Liver (tissue), 7 donors: ENCODE measurements at regions not wholly inside any gene's neighbourhood (a gene's known extent, or its start where the extent isn't known, plus 50 kb on each side); places are given as distances from the start of the nearest gene placed in this dataset.

Experiments used
- DNase-seq: peaks from one replicate; pipeline ENCODE4 v3.0.0-alpha.2; 2017; ENCODE audit warnings: low spot score
- H3K27ac ChIP-seq, 2 donors: one replicate each; pipeline ENCODE4 v1.7.0; 2013; ENCODE audit warnings: inconsistent platforms in 2 of 2, low read length in 2 of 2, control low read depth in 1 of 2, low read depth in 1 of 2, mild to moderate bottlenecking in 1 of 2
- H3K27me3 ChIP-seq, 4 donors: one replicate each; pipeline versions ENCODE4 v1.6.1 to v1.7.0; 2013; ENCODE audit warnings: low read length in 3 of 4, inconsistent platforms in 1 of 4, mild to moderate bottlenecking in 1 of 4, moderate library complexity in 1 of 4; ENCODE audit not compliant: control insufficient read depth in 4 of 4, insufficient read depth in 4 of 4
- H3K36me3 ChIP-seq, 4 donors: one replicate each; pipeline versions ENCODE4 v1.6.1 to v1.7.0; 2013; ENCODE audit warnings: low read length in 3 of 4, mild to moderate bottlenecking in 3 of 4, low read depth in 1 of 4, moderate library complexity in 1 of 4; ENCODE audit not compliant: control insufficient read depth in 4 of 4, insufficient read depth in 3 of 4
- H3K4me1 ChIP-seq, 4 donors: one replicate each; pipeline versions ENCODE4 v1.6.1 to v1.7.0; 2013; ENCODE audit warnings: low read length in 3 of 4, mild to moderate bottlenecking in 3 of 4, moderate library complexity in 1 of 4; ENCODE audit not compliant: control insufficient read depth in 4 of 4, insufficient read depth in 4 of 4
- H3K4me3 ChIP-seq, 3 donors: one replicate each; pipeline versions ENCODE4 v1.6.1 to v1.7.0; 2013; ENCODE audit warnings: low read length in 3 of 3, control low read depth in 1 of 3, low read depth in 1 of 3, mild to moderate bottlenecking in 1 of 3
- H3K9ac ChIP-seq, 2 donors: one replicate each; pipeline ENCODE4 v1.7.0; 2013; ENCODE audit warnings: low read length in 2 of 2, mild to moderate bottlenecking in 2 of 2, moderate library complexity in 2 of 2, control low read depth in 1 of 2, low read depth in 1 of 2
- H3K9me3 ChIP-seq, 4 donors: one replicate each; pipeline versions ENCODE4 v1.6.1 to v1.7.0; 2013; ENCODE audit warnings: low read length in 3 of 4; ENCODE audit not compliant: control insufficient read depth in 4 of 4
- FOXA1 ChIP-seq: IDR thresholded peaks from 2 replicates; pipeline ENCODE4 v1.6.1; 2016; ENCODE audit warnings: antibody characterized with exemption
- GABPA ChIP-seq, 2 donors: IDR thresholded peaks in 1 of 2; conservative IDR thresholded peaks in 1 of 2; 2 replicates each; pipeline ENCODE4 v1.6.1; 2016; ENCODE audit warnings: antibody characterized with exemption in 2 of 2, mild to moderate bottlenecking in 1 of 2, moderate library complexity in 1 of 2
- HNF4A ChIP-seq, 2 donors: conservative IDR thresholded peaks; 2 replicates each; pipeline ENCODE4 v1.6.1; 2016; ENCODE audit warnings: antibody characterized with exemption in 2 of 2, mild to moderate bottlenecking in 2 of 2
- HNF4G ChIP-seq: IDR thresholded peaks from 2 replicates; pipeline ENCODE4 v1.6.1; 2016; ENCODE audit warnings: antibody characterized with exemption
- MAX ChIP-seq: IDR thresholded peaks from 2 replicates; pipeline ENCODE4 v1.6.1; 2016; ENCODE audit warnings: antibody characterized with exemption
- RAD21 ChIP-seq, 2 donors: IDR thresholded peaks; 2 replicates each; pipeline ENCODE4 v1.6.1; 2016; ENCODE audit warnings: antibody characterized with exemption in 2 of 2, mild to moderate bottlenecking in 2 of 2
- RXRA ChIP-seq, 2 donors: IDR thresholded peaks; 2 replicates each; pipeline ENCODE4 v1.6.1; 2017 to 2018; ENCODE audit warnings: antibody characterized with exemption in 2 of 2, mild to moderate bottlenecking in 1 of 2
- TAF1 ChIP-seq: conservative IDR thresholded peaks from 2 replicates; pipeline ENCODE4 v1.6.1; 2016; ENCODE audit warnings: antibody characterized with exemption, mild to moderate bottlenecking
- WGBS: extraction: QIAGEN DNeasy Blood & Tissue Kit; methylation state at CpG from one replicate; pipeline ENCODE4 v1.1.7; 2013; 5-methylcytosine and 5-hydroxymethylcytosine counted together
- TF ChIP-seq, protein P1 (sequence below): IDR thresholded peaks from 2 replicates; pipeline ENCODE4 v1.6.1; 2016; ENCODE audit warnings: antibody characterized with exemption
- TF ChIP-seq, protein P2 (sequence below): IDR thresholded peaks from 2 replicates; pipeline ENCODE4 v1.6.1; 2016; ENCODE audit warnings: antibody characterized with exemption
- TF ChIP-seq, protein P3 (sequence below): IDR thresholded peaks from 2 replicates; pipeline ENCODE4 v1.6.1; 2016; ENCODE audit warnings: antibody characterized with exemption, mild to moderate bottlenecking
- donor health status: healthy.
- donor health status: healthy.
- donor health status: healthy.
- donor health status: healthy.

- no peak for DNase-seq
- H3K4me3 ChIP-seq: no peak overlapping the region
- H3K27ac ChIP-seq: no peak overlapping the region
- H3K9ac ChIP-seq: no peak overlapping the region
- 73% methylated on average over 20 of the region's 20 CpGs for WGBS
- TF ChIP-seq GABPA (IDR thresholded peaks at IDR 0.05 in 1 of 2, conservative IDR thresholded peaks at IDR 0.05 in 1 of 2) (no peak), HNF4G (no peak), HNF4A (conservative IDR thresholded peaks at IDR 0.05) (no peak), FOXA1 (no peak), RXRA (IDR thresholded peaks at IDR 0.05) (no peak), MAX (no peak), RAD21 (IDR thresholded peaks at IDR 0.05) (no peak), TAF1 (no peak)
- H3K9me3 ChIP-seq: no peaks in the 10 kb centered on the region
- no peaks in the 10 kb centered on the region for H3K36me3 ChIP-seq
- H3K27me3 ChIP-seq: peaks cover 0 to 4% (median 2%) of the 10 kb centered on the region in 4 donors
- no peaks in the 10 kb centered on the region for H3K4me1 ChIP-seq
Measured at GRCh38 chr22:49090061-49090852, 737.4 kb downstream of the BRD1 start.

DNA sequence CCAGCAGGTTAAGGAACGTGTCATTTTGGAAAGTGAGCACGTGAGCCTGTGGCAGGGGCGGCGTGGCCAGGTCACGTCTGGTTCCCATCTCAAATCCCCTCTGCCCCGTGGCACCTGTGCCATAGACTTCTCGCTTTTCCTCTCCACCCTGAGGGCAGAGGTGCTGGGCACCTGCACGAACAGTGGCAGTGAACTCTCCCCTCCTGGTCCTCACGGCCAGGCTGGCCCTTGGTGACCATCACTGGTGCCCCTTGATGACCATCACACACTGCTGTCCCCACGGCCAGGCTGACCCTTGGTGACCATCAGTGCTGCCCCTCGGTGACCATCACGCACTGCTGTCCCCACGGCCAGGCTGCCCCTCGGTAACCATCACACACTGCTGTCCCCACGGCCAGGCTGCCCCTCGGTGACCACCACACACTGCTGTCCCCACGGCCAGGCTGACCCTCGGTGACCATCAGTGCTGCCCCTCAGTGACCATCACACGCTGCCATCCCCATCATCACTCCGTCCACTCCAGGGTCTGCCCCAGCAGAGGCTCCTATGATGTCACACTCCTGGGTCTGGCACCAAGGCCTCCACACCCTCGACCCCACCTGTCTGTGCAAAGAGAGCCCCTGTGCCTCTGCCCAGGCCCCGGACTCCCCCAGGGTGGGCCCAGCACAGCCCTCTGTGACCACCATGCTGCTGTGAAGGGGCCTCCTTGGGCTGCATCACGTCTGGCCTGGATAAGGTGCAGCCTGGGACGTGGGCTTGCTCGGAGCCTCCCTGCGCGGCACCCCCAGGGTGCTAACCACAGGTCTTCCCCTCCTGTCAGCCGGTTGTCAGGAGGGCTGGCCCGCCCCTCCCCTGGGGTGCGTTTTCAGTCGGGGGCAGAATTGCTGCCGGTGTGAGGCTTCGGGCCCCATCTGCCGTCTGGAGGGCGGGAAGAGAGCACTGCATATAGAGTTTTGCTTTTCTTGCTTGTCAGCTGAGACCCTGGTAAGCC lies 738.6 kb downstream of the BRD1 start:
- Histone ChIP-seq H3K9ac (no peak overlapping the region), H3K36me3 (no peaks in the 10 kb centered on the region), H3K4me3 (no peak overlapping the region), H3K4me1 (no peaks in the 10 kb centered on the region), H3K27ac (no peak overlapping the region), H3K27me3 (peaks cover 0 to 4% (median 2%) of the 10 kb centered on the region in 4 donors), H3K9me3 (no peaks in the 10 kb centered on the region)
- TF ChIP-seq HNF4A (conservative IDR thresholded peaks at IDR 0.05) (no peak), RXRA (IDR thresholded peaks at IDR 0.05) (no peak)
- TF ChIP-seq, protein P1, sequence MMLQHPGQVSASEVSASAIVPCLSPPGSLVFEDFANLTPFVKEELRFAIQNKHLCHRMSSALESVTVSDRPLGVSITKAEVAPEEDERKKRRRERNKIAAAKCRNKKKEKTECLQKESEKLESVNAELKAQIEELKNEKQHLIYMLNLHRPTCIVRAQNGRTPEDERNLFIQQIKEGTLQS: no peak
- TF ChIP-seq, protein P2, sequence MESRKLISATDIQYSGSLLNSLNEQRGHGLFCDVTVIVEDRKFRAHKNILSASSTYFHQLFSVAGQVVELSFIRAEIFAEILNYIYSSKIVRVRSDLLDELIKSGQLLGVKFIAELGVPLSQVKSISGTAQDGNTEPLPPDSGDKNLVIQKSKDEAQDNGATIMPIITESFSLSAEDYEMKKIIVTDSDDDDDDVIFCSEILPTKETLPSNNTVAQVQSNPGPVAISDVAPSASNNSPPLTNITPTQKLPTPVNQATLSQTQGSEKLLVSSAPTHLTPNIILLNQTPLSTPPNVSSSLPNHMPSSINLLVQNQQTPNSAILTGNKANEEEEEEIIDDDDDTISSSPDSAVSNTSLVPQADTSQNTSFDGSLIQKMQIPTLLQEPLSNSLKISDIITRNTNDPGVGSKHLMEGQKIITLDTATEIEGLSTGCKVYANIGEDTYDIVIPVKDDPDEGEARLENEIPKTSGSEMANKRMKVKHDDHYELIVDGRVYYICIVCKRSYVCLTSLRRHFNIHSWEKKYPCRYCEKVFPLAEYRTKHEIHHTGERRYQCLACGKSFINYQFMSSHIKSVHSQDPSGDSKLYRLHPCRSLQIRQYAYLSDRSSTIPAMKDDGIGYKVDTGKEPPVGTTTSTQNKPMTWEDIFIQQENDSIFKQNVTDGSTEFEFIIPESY: no peak
- TF ChIP-seq, protein P3, sequence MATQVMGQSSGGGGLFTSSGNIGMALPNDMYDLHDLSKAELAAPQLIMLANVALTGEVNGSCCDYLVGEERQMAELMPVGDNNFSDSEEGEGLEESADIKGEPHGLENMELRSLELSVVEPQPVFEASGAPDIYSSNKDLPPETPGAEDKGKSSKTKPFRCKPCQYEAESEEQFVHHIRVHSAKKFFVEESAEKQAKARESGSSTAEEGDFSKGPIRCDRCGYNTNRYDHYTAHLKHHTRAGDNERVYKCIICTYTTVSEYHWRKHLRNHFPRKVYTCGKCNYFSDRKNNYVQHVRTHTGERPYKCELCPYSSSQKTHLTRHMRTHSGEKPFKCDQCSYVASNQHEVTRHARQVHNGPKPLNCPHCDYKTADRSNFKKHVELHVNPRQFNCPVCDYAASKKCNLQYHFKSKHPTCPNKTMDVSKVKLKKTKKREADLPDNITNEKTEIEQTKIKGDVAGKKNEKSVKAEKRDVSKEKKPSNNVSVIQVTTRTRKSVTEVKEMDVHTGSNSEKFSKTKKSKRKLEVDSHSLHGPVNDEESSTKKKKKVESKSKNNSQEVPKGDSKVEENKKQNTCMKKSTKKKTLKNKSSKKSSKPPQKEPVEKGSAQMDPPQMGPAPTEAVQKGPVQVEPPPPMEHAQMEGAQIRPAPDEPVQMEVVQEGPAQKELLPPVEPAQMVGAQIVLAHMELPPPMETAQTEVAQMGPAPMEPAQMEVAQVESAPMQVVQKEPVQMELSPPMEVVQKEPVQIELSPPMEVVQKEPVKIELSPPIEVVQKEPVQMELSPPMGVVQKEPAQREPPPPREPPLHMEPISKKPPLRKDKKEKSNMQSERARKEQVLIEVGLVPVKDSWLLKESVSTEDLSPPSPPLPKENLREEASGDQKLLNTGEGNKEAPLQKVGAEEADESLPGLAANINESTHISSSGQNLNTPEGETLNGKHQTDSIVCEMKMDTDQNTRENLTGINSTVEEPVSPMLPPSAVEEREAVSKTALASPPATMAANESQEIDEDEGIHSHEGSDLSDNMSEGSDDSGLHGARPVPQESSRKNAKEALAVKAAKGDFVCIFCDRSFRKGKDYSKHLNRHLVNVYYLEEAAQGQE: no peak
- 75% methylated on average over 35 of the region's 35 CpGs for whole genome bisulfite sequencing
- no peak for DNase-seq
